ENCODE measurements at regions not wholly inside any gene's neighbourhood (a gene's known extent, or its start where the extent isn't known, plus 50 kb on each side); places are given as distances from the start of the nearest gene placed in this dataset.

GRCh38 chr2:83959266-83959665, 499.8 kb downstream of the SUCLG1 start:
- no peak overlapping the region for H2AFZ ChIP-seq (ENCODE audit: low read length)
- H3K9me3 ChIP-seq (ENCODE audit: control insufficient read depth, insufficient read depth, low read depth, low read length): no peaks in the 10 kb centered on the region
- no peaks in the 10 kb centered on the region for H3K27me3 ChIP-seq (ENCODE audit: control insufficient read depth, insufficient read depth, low read length)
- no peaks in the 10 kb centered on the region for H3K79me2 ChIP-seq (ENCODE audit: control insufficient read depth, insufficient read depth, low read length)
- H3K27ac ChIP-seq (ENCODE audit: insufficient read depth, low read length): no peak overlapping the region
- H4K20me1 ChIP-seq (ENCODE audit: control insufficient read depth, extremely low read depth, insufficient read depth, low read length): no peaks in the 10 kb centered on the region
- H3K4me3 ChIP-seq (replicated peaks in 1 of 4; ENCODE audit: control extremely low read depth in 1 of 4, insufficient read depth in 1 of 4, low read depth in 3 of 4, low read length in 4 of 4): no peak overlapping the region
- no peak for TF ChIP-seq EZH2 (IDR thresholded peaks at IDR 0.05; ENCODE audit: low read length, missing control alignments)
- TF ChIP-seq, protein P1, sequence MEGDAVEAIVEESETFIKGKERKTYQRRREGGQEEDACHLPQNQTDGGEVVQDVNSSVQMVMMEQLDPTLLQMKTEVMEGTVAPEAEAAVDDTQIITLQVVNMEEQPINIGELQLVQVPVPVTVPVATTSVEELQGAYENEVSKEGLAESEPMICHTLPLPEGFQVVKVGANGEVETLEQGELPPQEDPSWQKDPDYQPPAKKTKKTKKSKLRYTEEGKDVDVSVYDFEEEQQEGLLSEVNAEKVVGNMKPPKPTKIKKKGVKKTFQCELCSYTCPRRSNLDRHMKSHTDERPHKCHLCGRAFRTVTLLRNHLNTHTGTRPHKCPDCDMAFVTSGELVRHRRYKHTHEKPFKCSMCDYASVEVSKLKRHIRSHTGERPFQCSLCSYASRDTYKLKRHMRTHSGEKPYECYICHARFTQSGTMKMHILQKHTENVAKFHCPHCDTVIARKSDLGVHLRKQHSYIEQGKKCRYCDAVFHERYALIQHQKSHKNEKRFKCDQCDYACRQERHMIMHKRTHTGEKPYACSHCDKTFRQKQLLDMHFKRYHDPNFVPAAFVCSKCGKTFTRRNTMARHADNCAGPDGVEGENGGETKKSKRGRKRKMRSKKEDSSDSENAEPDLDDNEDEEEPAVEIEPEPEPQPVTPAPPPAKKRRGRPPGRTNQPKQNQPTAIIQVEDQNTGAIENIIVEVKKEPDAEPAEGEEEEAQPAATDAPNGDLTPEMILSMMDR (conservative IDR thresholded peaks at IDR 0.05 in 1 of 2, IDR thresholded peaks at IDR 0.05 in 1 of 2; ENCODE audit: low read depth in 1 of 2, low read length in 2 of 2): no peak
- H3K9ac ChIP-seq (ENCODE audit: insufficient read depth, low read length): no peak overlapping the region
- no peak overlapping the region for H3K4me2 ChIP-seq (ENCODE audit: extremely low read depth, insufficient read depth, low read length)
- no peaks in the 10 kb centered on the region for H3K4me1 ChIP-seq (ENCODE audit: control insufficient read depth, extremely low read depth, insufficient read depth, low read length)
- no peak for DNase-seq (ENCODE audit: low read depth in 2 of 2)
- H3K36me3 ChIP-seq (ENCODE audit: control insufficient read depth, insufficient read depth, low read length): no peaks in the 10 kb centered on the region

GRCh38 chr2:83956991-83957390, 502.1 kb downstream of the SUCLG1 start:
- no peaks in the 10 kb centered on the region for H3K79me2 ChIP-seq (ENCODE audit: control insufficient read depth, insufficient read depth, low read length)
- no peaks in the 10 kb centered on the region for H3K36me3 ChIP-seq (ENCODE audit: control insufficient read depth, insufficient read depth, low read length)
- TF ChIP-seq EZH2 (IDR thresholded peaks at IDR 0.05; ENCODE audit: low read length, missing control alignments): no peak
- TF ChIP-seq, protein P1 (conservative IDR thresholded peaks at IDR 0.05 in 1 of 2, IDR thresholded peaks at IDR 0.05 in 1 of 2; ENCODE audit: low read depth in 1 of 2, low read length in 2 of 2): no peak
- H3K4me3 ChIP-seq (replicated peaks in 1 of 4; ENCODE audit: control extremely low read depth in 1 of 4, insufficient read depth in 1 of 4, low read depth in 3 of 4, low read length in 4 of 4): no peak overlapping the region
- no peak overlapping the region for H3K9ac ChIP-seq (ENCODE audit: insufficient read depth, low read length)
- no peaks in the 10 kb centered on the region for H3K27me3 ChIP-seq (ENCODE audit: control insufficient read depth, insufficient read depth, low read length)
- H4K20me1 ChIP-seq (ENCODE audit: control insufficient read depth, extremely low read depth, insufficient read depth, low read length): no peaks in the 10 kb centered on the region
- H2AFZ ChIP-seq (ENCODE audit: low read length): no peak overlapping the region
- DNase-seq (ENCODE audit: low read depth in 2 of 2): no peak
- no peaks in the 10 kb centered on the region for H3K9me3 ChIP-seq (ENCODE audit: control insufficient read depth, insufficient read depth, low read depth, low read length)
- no peak overlapping the region for H3K27ac ChIP-seq (ENCODE audit: insufficient read depth, low read length)
- H3K4me1 ChIP-seq (ENCODE audit: control insufficient read depth, extremely low read depth, insufficient read depth, low read length): no peaks in the 10 kb centered on the region
- H3K4me2 ChIP-seq (ENCODE audit: extremely low read depth, insufficient read depth, low read length): no peak overlapping the region

DNA sequence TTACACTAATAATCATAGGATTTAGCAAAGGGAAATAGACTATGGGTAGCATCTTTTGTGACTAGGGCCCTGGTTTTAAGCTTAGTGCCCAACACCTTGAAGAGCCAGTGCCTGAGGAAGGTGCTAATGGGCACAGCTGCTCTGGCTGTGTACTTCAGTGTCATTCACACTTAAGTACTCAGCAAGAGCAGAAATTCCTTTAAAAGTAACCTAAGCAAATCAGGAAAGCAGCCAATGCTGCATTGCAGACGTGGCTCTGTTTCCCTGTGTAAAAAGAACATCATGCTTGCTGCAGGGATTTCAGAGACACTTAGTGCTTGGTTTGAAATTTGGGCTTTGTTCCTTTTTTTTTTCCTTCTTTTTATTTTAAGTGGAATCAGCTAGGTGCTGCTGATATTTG, 505.4 kb downstream of the SUCLG1 start:
- Histone ChIP-seq H3K27me3 (ENCODE audit: control insufficient read depth, insufficient read depth, low read length) (no peaks in the 10 kb centered on the region), H3K36me3 (ENCODE audit: control insufficient read depth, insufficient read depth, low read length) (no peaks in the 10 kb centered on the region), H3K79me2 (ENCODE audit: control insufficient read depth, insufficient read depth, low read length) (no peaks in the 10 kb centered on the region), H3K4me1 (ENCODE audit: control insufficient read depth, extremely low read depth, insufficient read depth, low read length) (no peaks in the 10 kb centered on the region), H2AFZ (ENCODE audit: low read length) (no peak overlapping the region), H3K27ac (ENCODE audit: insufficient read depth, low read length) (no peak overlapping the region), H3K4me3 (replicated peaks in 1 of 4; ENCODE audit: control extremely low read depth in 1 of 4, insufficient read depth in 1 of 4, low read depth in 3 of 4, low read length in 4 of 4) (no peak overlapping the region), H4K20me1 (ENCODE audit: control insufficient read depth, extremely low read depth, insufficient read depth, low read length) (no peaks in the 10 kb centered on the region), H3K9ac (ENCODE audit: insufficient read depth, low read length) (no peak overlapping the region), H3K9me3 (ENCODE audit: control insufficient read depth, insufficient read depth, low read depth, low read length) (no peaks in the 10 kb centered on the region), H3K4me2 (ENCODE audit: extremely low read depth, insufficient read depth, low read length) (no peak overlapping the region)
- TF ChIP-seq, protein P1 (conservative IDR thresholded peaks at IDR 0.05 in 1 of 2, IDR thresholded peaks at IDR 0.05 in 1 of 2; ENCODE audit: low read depth in 1 of 2, low read length in 2 of 2): no peak
- no peak for TF ChIP-seq EZH2 (IDR thresholded peaks at IDR 0.05; ENCODE audit: low read length, missing control alignments)
- DNase-seq (ENCODE audit: low read depth in 2 of 2): no peak

Data from fibroblast of lung (primary cell).